GM12872 (cell line): ENCODE measurements at regions not wholly inside any gene's neighbourhood (a gene's known extent, or its start where the extent isn't known, plus 50 kb on each side); places are given as distances from the start of the nearest gene placed in this dataset.

Experiments
- TF ChIP-seq, protein P1 (sequence below): IDR thresholded peaks from 3 replicates; pipeline ENCODE4 v1.5.1; 2011; ENCODE audit warnings: low read depth, mild to moderate bottlenecking, low read length, moderate library complexity; ENCODE audit not compliant: insufficient read depth

DNA sequence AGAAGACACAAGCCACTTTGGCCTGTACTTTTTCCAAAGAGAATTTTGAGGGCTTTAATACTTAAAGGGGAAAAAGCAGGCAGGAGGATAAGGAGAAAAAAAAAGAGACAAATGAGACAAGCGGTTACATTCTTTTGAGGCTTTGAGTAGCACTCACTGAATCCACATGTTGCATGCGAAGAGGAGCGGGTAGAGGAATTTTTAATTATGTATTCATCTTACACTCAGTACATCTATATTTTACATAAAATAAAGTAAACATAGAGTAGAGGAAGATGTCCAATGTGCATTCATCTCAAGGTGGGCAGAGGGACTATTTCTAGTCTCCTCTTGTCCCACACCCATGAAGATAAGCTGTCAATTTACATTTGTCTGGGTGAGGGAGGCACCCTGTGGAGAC, 266.9 kb downstream of the CD109 start:
- TF ChIP-seq, protein P1, sequence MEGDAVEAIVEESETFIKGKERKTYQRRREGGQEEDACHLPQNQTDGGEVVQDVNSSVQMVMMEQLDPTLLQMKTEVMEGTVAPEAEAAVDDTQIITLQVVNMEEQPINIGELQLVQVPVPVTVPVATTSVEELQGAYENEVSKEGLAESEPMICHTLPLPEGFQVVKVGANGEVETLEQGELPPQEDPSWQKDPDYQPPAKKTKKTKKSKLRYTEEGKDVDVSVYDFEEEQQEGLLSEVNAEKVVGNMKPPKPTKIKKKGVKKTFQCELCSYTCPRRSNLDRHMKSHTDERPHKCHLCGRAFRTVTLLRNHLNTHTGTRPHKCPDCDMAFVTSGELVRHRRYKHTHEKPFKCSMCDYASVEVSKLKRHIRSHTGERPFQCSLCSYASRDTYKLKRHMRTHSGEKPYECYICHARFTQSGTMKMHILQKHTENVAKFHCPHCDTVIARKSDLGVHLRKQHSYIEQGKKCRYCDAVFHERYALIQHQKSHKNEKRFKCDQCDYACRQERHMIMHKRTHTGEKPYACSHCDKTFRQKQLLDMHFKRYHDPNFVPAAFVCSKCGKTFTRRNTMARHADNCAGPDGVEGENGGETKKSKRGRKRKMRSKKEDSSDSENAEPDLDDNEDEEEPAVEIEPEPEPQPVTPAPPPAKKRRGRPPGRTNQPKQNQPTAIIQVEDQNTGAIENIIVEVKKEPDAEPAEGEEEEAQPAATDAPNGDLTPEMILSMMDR = no peak

DNA sequence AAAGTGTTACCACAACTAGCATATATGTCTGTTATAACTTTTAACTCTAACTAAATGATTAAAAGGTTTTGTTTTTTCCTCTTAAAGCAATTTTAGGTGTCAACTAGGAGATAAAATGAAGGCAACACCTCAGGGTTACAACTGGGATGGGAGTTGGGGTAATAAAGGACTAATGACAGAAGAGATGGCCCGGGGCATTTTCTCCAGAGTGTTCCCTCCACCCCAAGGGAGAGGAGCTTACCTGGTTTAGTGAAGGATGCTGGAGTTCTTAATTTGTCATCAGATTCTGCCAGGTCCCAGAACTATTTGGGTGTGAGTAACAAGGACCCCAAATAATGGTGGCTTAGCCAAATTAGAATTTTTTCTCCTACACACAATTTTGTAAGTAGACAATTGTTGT, 260.3 kb downstream of the CD109 start:
- TF ChIP-seq, protein P1 = no peak

DNA sequence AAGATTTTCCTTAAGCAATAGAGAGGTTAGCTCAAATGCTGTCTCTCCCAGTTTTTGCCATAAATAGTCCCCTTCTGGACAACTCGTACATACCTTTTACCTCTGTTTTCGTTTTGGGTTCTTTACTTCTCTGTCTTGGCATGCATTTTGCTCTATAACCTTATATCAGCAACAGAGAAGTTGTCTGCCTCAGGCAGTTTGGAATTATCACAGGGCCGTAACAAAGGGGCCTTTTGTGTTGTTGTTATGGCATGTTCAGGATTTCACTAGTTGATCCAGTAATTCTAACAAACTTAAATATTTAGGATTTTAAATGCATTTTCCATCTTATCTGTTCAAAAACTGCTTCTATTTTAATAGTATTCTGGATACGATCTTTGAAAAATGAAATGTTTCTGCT, 259.8 kb downstream of the CD109 start:
- TF ChIP-seq, protein P1 = no peak

DNA sequence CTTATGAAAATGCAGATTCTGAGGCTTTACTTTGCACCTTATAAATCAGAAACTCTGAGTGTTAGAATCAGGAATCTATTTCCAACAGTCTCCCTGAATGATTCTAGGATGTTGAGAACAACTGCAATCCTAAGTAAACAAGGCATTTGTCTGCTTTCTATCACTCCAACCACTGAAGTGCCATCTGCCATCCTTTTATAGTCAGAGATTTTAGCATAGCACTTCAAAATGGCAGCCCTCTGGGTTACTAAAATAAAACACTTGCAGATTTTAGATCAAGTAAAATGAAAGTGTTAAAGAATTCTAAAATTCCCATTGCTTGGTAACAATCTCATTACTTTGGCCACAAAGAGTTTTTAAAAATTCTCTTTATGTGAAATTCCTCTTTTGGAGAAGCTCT, 258.9 kb downstream of the CD109 start:
- TF ChIP-seq, protein P1 = no peak

DNA sequence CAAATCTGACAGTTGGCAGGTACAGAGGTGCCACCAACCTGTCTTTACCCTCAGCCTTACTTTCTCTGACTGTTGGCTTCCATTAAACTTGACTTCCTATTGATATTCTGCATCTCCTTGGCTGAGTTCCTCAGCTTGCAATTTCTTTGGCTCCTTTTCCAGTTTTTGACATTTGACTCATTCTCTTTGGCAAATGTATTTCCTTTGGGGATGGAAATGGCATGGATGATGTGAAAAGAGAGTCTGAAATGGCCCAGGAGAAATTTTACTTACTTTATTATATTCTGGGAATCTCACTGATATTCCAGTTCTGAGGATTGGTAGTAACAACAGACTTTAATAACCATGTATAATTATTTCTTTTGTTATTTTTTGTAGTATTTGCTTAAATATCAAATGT, 255.2 kb downstream of the CD109 start:
- TF ChIP-seq, protein P1 = no peak

DNA sequence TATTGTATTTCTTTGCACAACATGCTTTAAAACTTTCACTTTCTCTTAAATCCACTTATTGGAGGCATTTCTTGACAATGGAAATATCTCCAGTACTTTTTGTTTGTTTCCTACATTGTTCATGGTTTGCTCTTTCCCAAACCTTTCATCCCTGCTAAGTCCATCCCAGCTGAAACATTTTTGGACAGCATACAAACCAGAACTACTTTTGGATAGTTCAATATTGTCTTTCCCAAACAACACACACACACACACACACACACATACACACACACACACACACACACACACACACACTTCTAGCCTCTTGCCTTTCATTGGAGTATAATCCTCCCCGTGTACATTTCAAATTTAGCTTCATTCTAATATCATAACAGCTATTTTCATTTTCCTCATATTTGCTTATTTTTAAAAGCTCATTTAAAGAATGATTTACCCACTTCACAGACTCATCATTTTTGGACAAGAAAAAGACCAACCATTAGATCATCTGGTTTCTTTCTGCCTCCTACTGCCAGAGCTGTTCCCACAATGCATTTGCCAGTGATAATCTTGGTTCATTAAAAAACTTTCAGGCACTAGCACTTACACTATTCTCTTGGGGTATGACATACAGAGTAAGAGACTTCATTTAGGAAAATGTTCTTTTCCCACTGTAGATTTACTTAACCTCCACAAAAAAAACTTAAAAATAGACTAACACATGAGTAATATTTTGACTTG, 248.1 kb downstream of the CD109 start:
- TF ChIP-seq, protein P1 = no peak

DNA sequence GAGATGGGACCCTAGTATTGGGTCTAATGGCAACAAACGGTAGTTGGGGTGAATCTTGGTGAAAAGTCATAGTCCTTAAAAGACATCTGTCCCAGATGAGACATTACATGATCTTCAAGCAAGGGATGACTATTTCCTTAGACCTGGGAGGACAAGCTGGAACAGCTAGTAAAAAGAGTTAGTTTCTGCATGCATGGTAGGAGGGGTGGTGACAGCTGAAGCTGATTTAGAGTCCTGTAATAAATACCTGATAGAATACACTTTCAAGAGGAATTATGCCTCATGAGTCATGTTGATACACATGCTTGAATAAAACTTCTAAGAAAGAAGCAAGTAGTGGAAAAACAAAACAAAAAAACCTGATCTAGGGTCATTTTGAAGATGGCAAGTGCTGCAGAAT, 247.4 kb downstream of the CD109 start:
- TF ChIP-seq, protein P1 = no peak
